ENCODE measurements at regions not wholly inside any gene's neighbourhood (a gene's known extent, or its start where the extent isn't known, plus 50 kb on each side); places are given as distances from the start of the nearest gene placed in this dataset.

DNA sequence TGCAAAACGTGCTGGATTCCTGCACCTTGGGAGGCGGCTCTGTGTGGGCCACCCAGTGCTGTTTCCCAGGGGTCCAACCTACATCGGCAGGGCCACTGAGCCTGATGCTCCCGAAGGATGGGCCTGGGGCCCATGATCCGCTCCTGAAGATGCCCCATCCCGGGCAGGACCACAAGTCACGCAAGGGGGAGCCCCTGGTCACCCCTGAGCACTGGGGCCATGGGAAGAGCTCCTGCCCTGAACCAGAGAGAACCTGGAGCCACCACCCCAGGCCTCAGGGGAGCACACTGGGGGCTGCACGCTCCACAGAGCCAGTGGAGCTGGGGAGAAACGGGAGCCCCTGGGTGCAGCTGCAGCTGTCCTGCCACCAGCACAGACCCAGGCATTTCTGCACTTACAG is 124.6 kb upstream of the SFSWAP start:
- no peaks in the 10 kb centered on the region for H3K27me3 ChIP-seq (ENCODE audit: insufficient read depth, low read length)
- no peaks in the 10 kb centered on the region for H3K79me2 ChIP-seq (ENCODE audit: control insufficient read depth, insufficient read depth, low read length, poor library complexity)
- no peak overlapping the region for H2AFZ ChIP-seq (ENCODE audit: insufficient read depth, low read length, poor library complexity)
- no peak overlapping the region for H2AK5ac ChIP-seq (ENCODE audit: low read length)
- H3K4me3 ChIP-seq (ENCODE audit: low read depth, low read length) = no peak overlapping the region
- H4K12ac ChIP-seq (ENCODE audit: low read depth, low read length) = no peak overlapping the region
- H3K4me2 ChIP-seq (ENCODE audit: low read length) = no peak overlapping the region
- no peak overlapping the region for H2BK12ac ChIP-seq (ENCODE audit: low read length)
- no peak overlapping the region for H3K18ac ChIP-seq (ENCODE audit: low read length)
- no peak overlapping the region for H3K4ac ChIP-seq (ENCODE audit: low read depth, low read length)
- no peaks in the 10 kb centered on the region for H3K36me3 ChIP-seq (ENCODE audit: control insufficient read depth in 1 of 2, insufficient read depth in 2 of 2, low read length in 2 of 2)
- no peak overlapping the region for H3K23ac ChIP-seq (ENCODE audit: low read length)
- H4K91ac ChIP-seq (ENCODE audit: low read depth, low read length) = no peak overlapping the region
- H3K9ac ChIP-seq (ENCODE audit: low read length) = no peak overlapping the region
- H3K4me1 ChIP-seq (ENCODE audit: control insufficient read depth in 1 of 2, insufficient read depth in 2 of 2, low read length in 2 of 2) = no peaks in the 10 kb centered on the region
- no CpG with 5 or more reads among the region's 9 CpGs for WGBS (ENCODE audit: extremely low coverage, insufficient coverage, insufficient read length)
- DNase-seq = no peak
- H3K9me3 ChIP-seq (ENCODE audit: insufficient read depth, low read depth, low read length) = peaks cover 12% of the 10 kb centered on the region
- no peak overlapping the region for H2BK120ac ChIP-seq (ENCODE audit: insufficient read depth, low read length, poor library complexity)
- no peak overlapping the region for H2BK5ac ChIP-seq (ENCODE audit: low read depth, low read length, poor library complexity)
- H3K14ac ChIP-seq (ENCODE audit: low read length) = no peak overlapping the region
- H3K79me1 ChIP-seq (ENCODE audit: low read length) = no peaks in the 10 kb centered on the region
- no peak overlapping the region for H4K8ac ChIP-seq (ENCODE audit: low read depth, low read length)
- H3K27ac ChIP-seq (ENCODE audit: low read depth, low read length) = no peak overlapping the region

DNA sequence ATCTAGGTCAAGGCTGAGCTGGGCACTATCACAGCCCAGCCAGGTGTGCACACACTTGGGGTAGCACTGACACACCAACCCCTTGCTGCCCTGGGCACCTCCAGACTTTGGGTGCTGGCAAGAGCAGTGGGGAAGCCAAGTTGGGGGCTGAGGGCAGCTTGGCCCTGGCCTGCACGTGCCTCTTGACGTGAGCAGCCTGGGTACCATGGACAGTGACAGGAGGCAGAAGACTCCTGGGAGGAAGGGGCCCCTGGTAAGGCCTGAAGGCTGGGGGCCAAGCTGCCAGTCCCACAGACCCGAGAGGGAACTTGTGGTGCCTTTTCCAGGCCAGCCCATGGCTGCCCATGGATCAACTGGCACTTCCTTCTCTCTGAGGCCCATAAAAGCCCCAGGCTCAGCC is 124.1 kb upstream of the SFSWAP start:
- no peak overlapping the region for H2AK5ac ChIP-seq (ENCODE audit: low read length)
- H2AFZ ChIP-seq (ENCODE audit: insufficient read depth, low read length, poor library complexity) = no peak overlapping the region
- H3K18ac ChIP-seq (ENCODE audit: low read length) = no peak overlapping the region
- no peaks in the 10 kb centered on the region for H3K79me2 ChIP-seq (ENCODE audit: control insufficient read depth, insufficient read depth, low read length, poor library complexity)
- no peak overlapping the region for H3K14ac ChIP-seq (ENCODE audit: low read length)
- H2BK12ac ChIP-seq (ENCODE audit: low read length) = no peak overlapping the region
- no peak for DNase-seq
- WGBS (ENCODE audit: extremely low coverage, insufficient coverage, insufficient read length) = no CpG with 5 or more reads among the region's 3 CpGs
- no peak overlapping the region for H3K4me3 ChIP-seq (ENCODE audit: low read depth, low read length)
- H3K79me1 ChIP-seq (ENCODE audit: low read length) = no peaks in the 10 kb centered on the region
- H3K23ac ChIP-seq (ENCODE audit: low read length) = no peak overlapping the region
- H3K27ac ChIP-seq (ENCODE audit: low read depth, low read length) = no peak overlapping the region
- H3K27me3 ChIP-seq (ENCODE audit: insufficient read depth, low read length) = no peaks in the 10 kb centered on the region
- H3K9ac ChIP-seq (ENCODE audit: low read length) = no peak overlapping the region
- H3K36me3 ChIP-seq (ENCODE audit: control insufficient read depth in 1 of 2, insufficient read depth in 2 of 2, low read length in 2 of 2) = no peaks in the 10 kb centered on the region
- H3K4ac ChIP-seq (ENCODE audit: low read depth, low read length) = no peak overlapping the region
- H4K8ac ChIP-seq (ENCODE audit: low read depth, low read length) = no peak overlapping the region
- H4K12ac ChIP-seq (ENCODE audit: low read depth, low read length) = no peak overlapping the region
- H3K9me3 ChIP-seq (ENCODE audit: insufficient read depth, low read depth, low read length) = peaks cover 12% of the 10 kb centered on the region
- no peak overlapping the region for H3K4me2 ChIP-seq (ENCODE audit: low read length)
- H3K4me1 ChIP-seq (ENCODE audit: control insufficient read depth in 1 of 2, insufficient read depth in 2 of 2, low read length in 2 of 2) = no peaks in the 10 kb centered on the region
- H2BK120ac ChIP-seq (ENCODE audit: insufficient read depth, low read length, poor library complexity) = no peak overlapping the region
- no peak overlapping the region for H2BK5ac ChIP-seq (ENCODE audit: low read depth, low read length, poor library complexity)
- H4K91ac ChIP-seq (ENCODE audit: low read depth, low read length) = no peak overlapping the region

DNA sequence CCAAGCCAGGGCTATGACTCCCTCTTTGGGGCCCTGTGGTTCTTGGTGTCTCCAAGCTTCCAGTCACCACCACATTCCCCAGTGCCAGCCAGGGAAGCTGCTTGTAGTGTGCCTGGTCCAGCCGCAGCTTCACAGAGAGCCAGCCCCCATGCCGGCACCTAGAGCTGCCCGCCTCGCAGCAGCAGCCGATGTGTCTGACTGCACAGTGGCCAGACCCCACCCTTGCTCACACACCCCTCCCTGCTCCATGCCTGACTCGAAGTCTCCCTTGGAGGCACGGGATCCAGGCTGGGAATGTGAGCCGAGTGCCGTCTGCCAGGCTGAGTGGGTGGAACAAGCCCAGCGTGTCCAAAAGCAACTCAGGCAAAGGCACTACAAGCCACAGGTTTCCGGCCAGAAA is 123.3 kb upstream of the SFSWAP start:
- WGBS (ENCODE audit: extremely low coverage, insufficient coverage, insufficient read length) = no CpG with 5 or more reads among the region's 11 CpGs

DNA sequence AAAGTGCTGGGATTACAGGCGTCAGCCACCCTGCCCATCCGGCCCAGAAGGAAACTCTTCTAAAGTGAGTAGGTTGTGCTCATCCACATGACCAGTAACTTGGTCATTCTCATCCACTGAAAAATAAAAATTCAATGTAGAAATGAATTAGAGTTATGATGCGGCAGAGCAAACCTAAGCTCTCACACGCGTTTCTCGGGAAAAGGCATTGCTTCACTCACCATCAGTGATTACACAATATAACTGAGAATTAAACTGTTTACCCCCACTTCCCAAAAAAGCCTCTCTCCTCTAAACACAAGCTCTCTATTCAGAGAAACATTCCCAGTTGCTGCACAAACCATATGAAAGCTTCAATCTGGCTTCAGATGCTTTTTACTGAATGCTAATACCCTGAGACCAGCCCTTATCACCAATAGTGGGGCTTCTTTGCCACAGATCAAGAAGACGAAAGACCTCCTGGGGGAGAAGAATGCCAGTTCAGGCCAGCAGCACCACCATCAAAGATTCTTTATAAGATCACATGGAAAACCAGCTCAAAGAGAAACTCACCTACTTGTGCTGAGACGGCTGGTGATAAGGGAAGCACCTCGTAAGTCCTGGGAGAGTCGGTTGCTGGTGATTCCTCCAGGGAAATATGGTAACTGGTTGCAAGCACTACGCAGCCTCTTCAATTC is 121.5 kb upstream of the SFSWAP start:
- Histone ChIP-seq H4K8ac (ENCODE audit: low read depth, low read length) (no peak overlapping the region), H3K27ac (ENCODE audit: low read depth, low read length) (no peak overlapping the region), H3K23ac (ENCODE audit: low read length) (no peak overlapping the region), H3K27me3 (ENCODE audit: insufficient read depth, low read length) (no peaks in the 10 kb centered on the region), H3K9ac (ENCODE audit: low read length) (no peak overlapping the region), H3K79me1 (ENCODE audit: low read length) (no peaks in the 10 kb centered on the region), H3K9me3 (ENCODE audit: insufficient read depth, low read depth, low read length) (peaks cover 8% of the 10 kb centered on the region), H3K36me3 (ENCODE audit: control insufficient read depth in 1 of 2, insufficient read depth in 2 of 2, low read length in 2 of 2) (no peaks in the 10 kb centered on the region), H3K79me2 (ENCODE audit: control insufficient read depth, insufficient read depth, low read length, poor library complexity) (no peaks in the 10 kb centered on the region), H3K4ac (ENCODE audit: low read depth, low read length) (no peak overlapping the region), H2BK5ac (ENCODE audit: low read depth, low read length, poor library complexity) (no peak overlapping the region), H2AK5ac (ENCODE audit: low read length) (no peak overlapping the region), H2AFZ (ENCODE audit: insufficient read depth, low read length, poor library complexity) (no peak overlapping the region), H3K18ac (ENCODE audit: low read length) (no peak overlapping the region), H3K14ac (ENCODE audit: low read length) (no peak overlapping the region), H3K4me2 (ENCODE audit: low read length) (no peak overlapping the region), H3K4me1 (ENCODE audit: control insufficient read depth in 1 of 2, insufficient read depth in 2 of 2, low read length in 2 of 2) (peaks cover 0 to 3% of the 10 kb centered on the region in 2 experiments), H2BK120ac (ENCODE audit: insufficient read depth, low read length, poor library complexity) (no peak overlapping the region), H3K4me3 (ENCODE audit: low read depth, low read length) (no peak overlapping the region), H4K12ac (ENCODE audit: low read depth, low read length) (no peak overlapping the region), H4K91ac (ENCODE audit: low read depth, low read length) (no peak overlapping the region), H2BK12ac (ENCODE audit: low read length) (no peak overlapping the region)
- DNase-seq = no peak
- no CpG with 5 or more reads among the region's 11 CpGs for WGBS (ENCODE audit: extremely low coverage, insufficient coverage, insufficient read length)

More for the DNA sequence above, 123.3 kb upstream of the SFSWAP start:
- Histone ChIP-seq H2BK12ac (ENCODE audit: low read length) (no peak overlapping the region), H3K79me2 (ENCODE audit: control insufficient read depth, insufficient read depth, low read length, poor library complexity) (no peaks in the 10 kb centered on the region), H3K27me3 (ENCODE audit: insufficient read depth, low read length) (no peaks in the 10 kb centered on the region), H3K4me1 (ENCODE audit: control insufficient read depth in 1 of 2, insufficient read depth in 2 of 2, low read length in 2 of 2) (no peaks in the 10 kb centered on the region), H2AK5ac (ENCODE audit: low read length) (no peak overlapping the region), H3K36me3 (ENCODE audit: control insufficient read depth in 1 of 2, insufficient read depth in 2 of 2, low read length in 2 of 2) (no peaks in the 10 kb centered on the region), H3K27ac (ENCODE audit: low read depth, low read length) (no peak overlapping the region), H2BK120ac (ENCODE audit: insufficient read depth, low read length, poor library complexity) (no peak overlapping the region), H3K4ac (ENCODE audit: low read depth, low read length) (no peak overlapping the region), H2AFZ (ENCODE audit: insufficient read depth, low read length, poor library complexity) (no peak overlapping the region), H3K9ac (ENCODE audit: low read length) (no peak overlapping the region), H3K9me3 (ENCODE audit: insufficient read depth, low read depth, low read length) (peaks cover 12% of the 10 kb centered on the region), H2BK5ac (ENCODE audit: low read depth, low read length, poor library complexity) (no peak overlapping the region), H3K4me2 (ENCODE audit: low read length) (no peak overlapping the region), H4K12ac (ENCODE audit: low read depth, low read length) (no peak overlapping the region), H3K23ac (ENCODE audit: low read length) (no peak overlapping the region), H3K18ac (ENCODE audit: low read length) (no peak overlapping the region), H3K14ac (ENCODE audit: low read length) (no peak overlapping the region), H4K8ac (ENCODE audit: low read depth, low read length) (no peak overlapping the region), H3K79me1 (ENCODE audit: low read length) (no peaks in the 10 kb centered on the region), H4K91ac (ENCODE audit: low read depth, low read length) (no peak overlapping the region), H3K4me3 (ENCODE audit: low read depth, low read length) (no peak overlapping the region)
- DNase-seq = no peak

Measured in trophoblast cell (in vitro differentiated cells and primary cell).